MM.1S (cell line): ENCODE measurements at regions not wholly inside any gene's neighbourhood (a gene's known extent, or its start where the extent isn't known, plus 50 kb on each side); places are given as distances from the start of the nearest gene placed in this dataset.

Source experiments
- EZH2phosphoT487 ChIP-seq: fragments of 300-600 bp; sonication (generic); IDR thresholded peaks from 2 replicates; pipeline ENCODE4 v1.6.1; 2018; ENCODE audit warnings: antibody characterized with exemption, low read length
- TF ChIP-seq, protein P1 (sequence below): fragments of 300-600 bp; sonication (generic); IDR thresholded peaks from 2 replicates; pipeline ENCODE4 v1.5.1; 2016; ENCODE audit warnings: antibody characterized with exemption, low read length, mixed read lengths

DNA sequence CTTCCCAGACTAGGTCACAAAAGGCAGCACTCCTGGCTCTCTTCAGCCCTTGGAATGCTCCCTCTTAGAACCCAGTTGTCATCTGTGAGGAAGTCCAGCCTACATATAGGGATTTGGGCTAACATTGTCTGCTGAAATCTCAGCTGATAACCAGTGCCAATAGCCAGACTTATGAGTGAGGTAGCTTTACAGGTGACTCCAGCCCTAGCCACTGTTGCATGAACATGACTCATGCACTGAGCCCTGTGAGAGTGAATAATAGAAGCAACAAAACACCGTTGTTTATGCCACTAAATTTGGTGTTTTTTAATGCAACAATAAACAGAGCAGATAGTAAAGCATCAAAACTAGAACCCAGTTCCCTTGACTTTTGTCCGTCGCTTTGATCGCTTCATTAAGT, 433.2 kb downstream of the STIM2 start:
- TF ChIP-seq EZH2phosphoT487 = no peak
- TF ChIP-seq, protein P1, sequence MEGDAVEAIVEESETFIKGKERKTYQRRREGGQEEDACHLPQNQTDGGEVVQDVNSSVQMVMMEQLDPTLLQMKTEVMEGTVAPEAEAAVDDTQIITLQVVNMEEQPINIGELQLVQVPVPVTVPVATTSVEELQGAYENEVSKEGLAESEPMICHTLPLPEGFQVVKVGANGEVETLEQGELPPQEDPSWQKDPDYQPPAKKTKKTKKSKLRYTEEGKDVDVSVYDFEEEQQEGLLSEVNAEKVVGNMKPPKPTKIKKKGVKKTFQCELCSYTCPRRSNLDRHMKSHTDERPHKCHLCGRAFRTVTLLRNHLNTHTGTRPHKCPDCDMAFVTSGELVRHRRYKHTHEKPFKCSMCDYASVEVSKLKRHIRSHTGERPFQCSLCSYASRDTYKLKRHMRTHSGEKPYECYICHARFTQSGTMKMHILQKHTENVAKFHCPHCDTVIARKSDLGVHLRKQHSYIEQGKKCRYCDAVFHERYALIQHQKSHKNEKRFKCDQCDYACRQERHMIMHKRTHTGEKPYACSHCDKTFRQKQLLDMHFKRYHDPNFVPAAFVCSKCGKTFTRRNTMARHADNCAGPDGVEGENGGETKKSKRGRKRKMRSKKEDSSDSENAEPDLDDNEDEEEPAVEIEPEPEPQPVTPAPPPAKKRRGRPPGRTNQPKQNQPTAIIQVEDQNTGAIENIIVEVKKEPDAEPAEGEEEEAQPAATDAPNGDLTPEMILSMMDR = no peak
